NCI-H1930 (cell line): ENCODE measurements at regions not wholly inside any gene's neighbourhood (a gene's known extent, or its start where the extent isn't known, plus 50 kb on each side); places are given as distances from the start of the nearest gene placed in this dataset.

ENCODE experiments used
- DNase-seq, 2 experiments: peaks; one replicate each; lab custom pipeline; 2025; lab: John Stamatoyannopoulos, UW

DNA sequence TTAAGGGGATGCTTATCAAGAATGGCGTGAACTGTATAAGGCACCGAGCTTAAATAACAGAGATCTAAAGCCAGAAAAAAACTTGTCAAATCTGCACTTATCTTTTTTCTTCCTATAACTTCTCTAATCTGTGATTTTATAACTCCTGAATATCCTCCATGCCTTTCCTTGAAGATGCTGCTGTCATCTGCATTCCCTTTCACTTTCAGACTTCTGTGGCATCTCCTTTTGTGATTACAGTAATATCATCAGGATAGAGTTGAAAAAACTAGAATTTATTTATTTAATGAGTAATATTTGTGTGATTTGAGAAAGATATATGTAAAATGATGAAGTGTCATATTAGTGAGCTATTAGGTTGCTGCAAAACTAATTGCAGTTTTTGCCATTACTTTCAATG, 357.8 kb upstream of the PTBP2 start:
- no peak for DNase-seq

DNA sequence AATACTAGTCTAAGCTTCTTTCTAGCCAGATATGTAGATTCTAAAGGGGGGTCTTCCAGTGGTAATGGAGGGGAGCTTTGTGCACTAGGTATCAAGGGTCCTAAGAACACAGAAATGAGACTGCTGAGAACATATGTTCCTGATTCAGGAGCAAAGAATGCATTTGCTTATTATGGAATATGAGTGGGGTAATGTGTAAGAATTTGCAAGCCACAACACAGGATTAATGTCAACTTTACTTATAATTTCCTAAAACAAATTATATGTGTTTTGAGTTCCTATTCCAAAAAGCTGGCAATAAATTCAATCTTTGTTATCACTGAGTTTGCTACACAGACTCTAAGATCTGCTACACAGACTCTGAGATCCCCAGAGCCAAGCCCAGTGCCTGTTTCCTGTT, 357.0 kb upstream of the PTBP2 start:
- no peak for DNase-seq

DNA sequence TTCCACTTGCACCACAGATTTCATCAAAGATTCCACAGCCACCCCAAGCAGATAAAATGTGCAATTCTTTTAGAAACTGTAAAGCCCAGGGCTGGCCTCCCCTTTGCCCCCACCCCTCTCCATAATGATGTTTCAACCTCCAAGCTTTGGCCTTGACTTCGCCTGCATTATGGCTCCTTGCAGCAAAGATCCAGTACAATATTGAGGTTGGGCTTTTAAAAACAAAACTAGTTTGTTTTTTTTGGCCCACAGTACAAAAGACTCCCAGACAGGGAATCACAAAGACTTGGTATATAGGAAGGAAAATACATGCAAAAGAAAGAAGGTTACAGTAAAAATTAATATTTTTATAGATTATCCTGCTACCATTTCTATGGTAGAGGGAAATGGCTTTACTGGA, 356.5 kb upstream of the PTBP2 start:
- DNase-seq: no peak

DNA sequence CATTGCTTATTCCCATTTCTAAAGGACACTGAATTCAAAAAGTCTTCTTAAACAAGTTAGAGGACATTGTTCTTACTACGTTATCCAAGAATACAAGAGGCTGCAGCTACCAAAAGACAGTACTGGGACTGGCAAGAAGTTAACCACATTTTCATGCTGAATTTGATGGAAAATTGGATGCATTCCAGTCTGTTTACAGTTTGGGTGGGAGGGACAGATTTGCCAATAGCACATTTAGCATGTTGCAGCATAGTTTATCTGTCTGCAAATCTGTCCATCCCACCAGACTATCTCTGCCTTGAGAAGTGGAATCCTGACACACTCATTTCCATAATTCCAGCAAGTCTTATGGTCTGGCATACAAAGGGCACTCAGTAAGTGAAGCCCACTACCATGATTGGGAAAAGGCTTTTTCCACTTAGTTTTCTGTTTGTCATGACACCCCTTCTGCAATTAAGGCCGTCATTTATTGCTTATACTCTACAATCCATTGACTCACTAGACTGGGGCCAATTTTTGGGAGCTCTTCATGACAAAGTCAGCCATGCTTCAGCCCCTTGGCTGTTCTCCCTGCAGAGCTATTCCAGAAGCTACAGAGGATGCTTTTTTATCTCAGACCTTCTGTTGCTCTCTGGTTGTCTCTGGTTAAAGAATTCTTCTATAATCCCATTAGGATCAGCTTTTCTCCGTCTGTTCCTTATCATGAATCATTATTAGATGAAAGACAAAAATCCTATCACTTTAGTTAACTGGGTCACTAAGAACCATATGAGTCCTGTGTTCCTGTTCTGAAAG, 355.8 kb upstream of the PTBP2 start:
- DNase-seq: no peak

DNA sequence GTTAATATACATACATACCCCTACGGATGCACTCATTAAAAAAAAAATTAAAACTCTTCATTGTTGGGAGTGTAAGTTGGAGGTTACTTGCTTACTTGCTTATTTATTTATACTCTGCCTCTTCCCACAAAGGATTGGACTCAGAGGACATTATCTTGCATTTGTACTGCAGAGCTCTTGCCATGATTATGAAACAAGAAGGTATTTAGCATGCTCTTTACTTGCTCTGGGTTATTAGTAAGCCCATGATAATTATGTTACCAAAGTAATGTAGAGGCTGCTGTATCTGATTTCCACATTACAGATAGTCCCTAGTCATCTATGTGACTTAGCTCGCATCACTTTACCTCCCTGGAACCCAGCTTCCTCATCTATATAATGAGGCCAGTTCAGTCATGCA, 355.1 kb upstream of the PTBP2 start:
- DNase-seq: no peak

DNA sequence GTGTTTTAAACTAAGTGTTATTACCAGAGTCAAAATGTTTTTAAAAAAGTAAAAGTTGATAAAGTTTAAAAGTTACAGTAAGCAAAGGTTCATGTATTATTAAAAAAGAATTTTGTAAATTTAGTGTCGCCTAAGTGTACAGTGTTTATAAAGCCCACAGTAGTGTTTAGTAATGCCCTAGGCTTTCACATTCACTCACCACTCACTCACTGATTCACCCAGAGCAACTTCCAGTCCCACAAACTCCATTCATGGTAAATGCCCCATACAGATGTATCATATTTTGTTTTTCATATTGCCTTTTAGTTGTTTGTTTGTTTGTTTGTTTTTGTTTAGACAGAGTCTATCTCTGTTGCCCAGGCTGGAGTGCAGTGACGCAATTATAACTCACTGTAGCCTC, 353.8 kb upstream of the PTBP2 start:
- DNase-seq: no peak

DNA sequence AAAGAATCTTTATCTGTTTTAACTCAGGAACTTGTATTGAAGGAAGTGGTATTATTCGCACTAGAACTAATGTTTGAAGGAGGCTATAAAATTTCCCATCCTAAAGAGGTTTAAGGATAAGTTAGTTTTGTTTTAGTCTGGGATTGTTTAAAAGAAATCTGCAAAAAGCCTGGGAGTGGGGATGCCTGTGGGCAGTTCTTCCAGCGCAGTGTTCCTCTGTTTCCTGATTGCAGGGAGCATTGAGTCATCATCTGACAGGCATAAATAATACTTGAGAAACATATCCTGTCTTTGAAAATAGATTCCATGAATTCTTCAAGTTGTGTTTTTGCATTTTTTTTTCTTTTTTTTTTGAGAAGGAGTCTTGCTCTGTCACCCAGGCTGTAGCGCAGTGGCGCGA, 350.8 kb upstream of the PTBP2 start:
- DNase-seq: no peak

DNA sequence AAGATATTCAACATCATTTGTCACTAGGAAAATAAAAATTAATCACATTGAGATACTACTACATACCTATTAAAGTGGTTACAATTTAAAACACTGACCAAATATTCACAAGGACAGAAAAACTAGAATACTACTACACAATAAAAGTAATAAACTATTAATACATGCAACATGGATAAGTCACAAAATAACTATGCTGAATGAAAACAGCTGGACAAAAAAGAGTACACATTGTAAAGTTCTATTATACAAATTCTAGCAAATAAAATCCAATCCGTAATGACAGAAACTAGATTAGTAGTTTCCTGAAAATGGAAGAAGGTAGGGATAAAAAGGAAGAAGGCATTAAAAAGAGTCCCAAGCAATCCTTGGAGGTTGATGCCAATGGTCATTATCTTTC, 348.7 kb upstream of the PTBP2 start:
- no peak for DNase-seq

DNA sequence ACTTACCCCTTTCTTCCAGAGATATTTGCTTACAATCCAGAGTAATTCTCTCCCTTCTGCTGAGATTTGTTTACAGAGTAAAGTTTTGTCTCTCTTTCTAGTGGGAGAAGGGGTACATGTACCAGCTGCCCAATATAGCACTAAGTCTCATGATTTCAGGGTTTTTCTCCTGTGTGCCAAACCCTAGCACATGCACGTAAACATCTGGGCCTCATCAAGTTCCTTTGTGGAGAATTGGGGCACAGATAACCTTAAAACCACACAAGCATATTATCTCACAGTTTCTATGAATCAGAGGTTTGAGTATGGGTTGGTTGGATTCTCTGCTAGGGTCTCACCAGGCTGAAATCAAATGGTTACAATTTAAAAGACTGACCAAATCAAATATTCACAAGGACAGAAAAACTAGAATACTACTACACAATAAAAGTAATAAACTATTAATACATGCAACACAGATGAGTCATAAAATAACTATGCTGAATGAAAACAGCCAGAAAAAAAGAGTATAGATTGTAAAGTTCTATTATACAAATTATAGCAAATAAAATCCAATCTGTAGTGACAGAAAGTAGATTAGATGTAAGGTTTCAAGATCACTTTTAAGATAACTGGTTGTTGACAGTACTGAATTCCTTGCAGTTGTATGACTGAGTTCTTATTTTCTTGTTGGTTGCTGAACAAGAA, 347.4 kb upstream of the PTBP2 start:
- no peak for DNase-seq

DNA sequence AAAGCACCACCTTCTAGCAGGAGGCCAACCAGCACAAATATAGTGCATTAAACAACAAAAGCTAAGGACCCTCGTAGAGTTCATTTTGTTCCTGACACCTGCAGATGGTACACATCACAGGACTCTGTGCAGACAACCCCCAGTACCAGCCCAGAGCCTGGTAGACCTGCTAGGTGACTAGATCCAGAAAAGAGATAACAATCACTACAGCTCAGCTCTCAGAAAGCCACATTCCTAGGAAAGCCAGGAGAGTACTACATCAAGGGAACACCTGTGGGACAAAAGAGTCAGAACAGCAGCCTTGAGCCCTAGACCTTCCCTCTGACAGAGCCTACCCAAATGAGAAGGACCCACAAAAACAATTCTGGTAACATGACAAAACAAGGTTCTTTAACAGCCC, 344.7 kb upstream of the PTBP2 start:
- DNase-seq: no peak

DNA sequence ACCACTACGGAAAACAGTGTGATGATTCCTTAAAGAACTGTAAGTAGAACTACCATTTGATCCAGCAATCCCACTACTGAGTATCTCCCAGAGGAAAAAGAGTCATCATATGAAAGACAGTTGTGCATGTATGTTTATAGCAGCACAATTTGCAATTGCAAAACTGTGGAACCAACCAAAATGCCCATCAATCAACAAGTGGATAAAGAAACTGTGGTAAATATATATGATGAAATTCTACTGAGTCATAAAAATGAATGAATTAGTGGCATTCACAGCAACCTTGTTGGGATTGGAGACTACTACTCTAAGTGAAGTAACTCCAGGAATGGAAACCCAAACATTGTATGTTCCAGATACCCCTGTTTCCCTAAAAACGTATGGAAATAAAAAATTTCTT, 337.0 kb upstream of the PTBP2 start:
- no peak for DNase-seq

DNA sequence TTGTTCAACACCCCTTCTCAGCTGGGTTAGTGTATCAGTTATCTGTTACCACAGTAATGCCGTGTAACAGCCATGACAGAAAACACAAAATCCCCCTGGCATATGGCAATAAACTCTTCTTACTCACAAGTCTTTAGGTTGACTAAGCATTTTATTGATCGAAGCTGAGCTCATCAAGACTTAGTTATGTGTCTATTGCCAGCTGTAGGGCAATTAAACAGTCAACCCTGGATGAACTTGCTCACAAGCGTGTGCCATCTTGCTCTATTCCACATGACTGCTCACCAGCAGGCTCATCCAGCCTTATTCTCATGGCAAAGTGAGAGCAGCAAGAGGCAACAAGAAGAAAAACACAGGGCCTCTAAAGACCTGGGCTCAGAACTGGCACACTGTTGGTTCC, 333.8 kb upstream of the PTBP2 start:
- DNase-seq: no peak

DNA sequence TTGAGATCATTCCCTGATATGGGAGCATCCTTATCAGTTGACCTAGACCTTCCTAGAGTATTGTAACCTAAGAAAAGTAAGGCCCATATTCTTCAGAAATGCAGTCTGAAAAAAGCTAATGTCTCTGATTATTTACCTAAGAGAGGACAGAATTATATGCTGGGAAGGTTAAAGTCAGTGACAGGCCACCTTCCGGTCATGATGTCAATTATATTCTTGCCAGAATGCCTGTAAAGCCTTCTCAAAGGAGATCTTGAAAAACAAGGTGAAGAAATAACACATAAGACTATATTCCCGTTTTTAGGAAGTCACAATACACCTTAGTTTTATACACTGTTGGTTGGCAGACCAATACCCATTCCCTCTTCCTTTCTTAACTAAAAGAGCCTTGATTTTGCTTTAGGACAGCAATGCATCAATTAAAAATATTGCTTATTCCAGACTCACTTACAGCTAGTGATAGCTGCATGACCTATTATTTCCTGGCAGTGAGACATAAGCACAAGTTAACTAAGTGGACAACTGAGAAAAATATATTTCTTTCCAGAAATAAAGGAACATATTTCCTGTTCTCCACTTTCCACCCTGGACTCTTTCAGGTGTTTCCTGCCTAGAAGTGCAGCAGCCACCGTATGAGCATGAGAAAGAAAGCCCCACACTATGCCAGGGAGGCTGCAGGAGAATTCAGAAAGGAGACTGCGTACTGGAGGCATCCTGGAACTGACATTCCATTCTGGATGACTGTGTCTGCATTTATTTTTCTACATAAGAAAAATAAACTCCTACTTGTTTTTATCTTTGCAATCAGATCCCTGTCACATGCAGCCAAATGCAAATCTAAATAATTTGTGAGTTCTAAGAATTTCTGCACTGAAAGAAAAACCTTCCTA, 332.9 kb upstream of the PTBP2 start:
- no peak for DNase-seq

DNA sequence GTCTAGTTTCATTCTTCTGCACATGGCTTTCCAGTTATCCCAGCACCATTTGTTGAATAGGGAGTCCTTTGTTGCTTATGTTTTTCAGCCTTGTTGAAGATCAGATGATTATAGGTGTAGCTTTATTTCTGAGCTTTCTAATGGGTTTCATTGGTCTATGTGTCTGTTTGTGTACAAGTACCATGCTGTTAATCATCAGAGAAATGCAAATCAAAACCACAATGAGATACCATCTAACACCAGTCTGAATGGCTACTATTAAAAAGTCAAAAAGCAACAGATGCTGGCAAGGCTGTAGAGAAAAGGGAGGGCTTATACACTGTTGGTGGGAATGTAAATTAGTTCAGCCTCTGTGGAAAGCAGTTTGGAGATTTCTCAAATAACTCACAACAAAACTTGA, 321.5 kb upstream of the PTBP2 start:
- no peak for DNase-seq

DNA sequence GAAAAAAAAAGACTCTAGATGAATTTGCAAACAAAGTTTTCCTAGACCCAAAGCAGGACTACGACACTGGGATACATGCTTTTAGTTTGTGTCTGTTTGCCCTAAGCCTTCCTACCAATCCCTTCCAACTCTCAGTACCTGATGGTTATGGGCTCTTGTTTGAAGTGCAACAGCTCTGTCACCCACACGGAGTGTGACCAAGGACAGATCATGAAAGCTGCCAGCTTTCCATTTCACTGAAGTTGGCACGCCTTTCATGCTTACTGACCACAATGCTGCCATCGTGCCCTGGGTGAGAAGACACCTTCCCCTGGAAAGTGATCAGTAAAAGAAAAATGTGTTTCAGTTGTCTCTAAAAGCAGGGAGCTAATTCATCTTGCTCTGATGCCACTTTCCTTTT, 312.5 kb upstream of the PTBP2 start:
- DNase-seq: no peak

DNA sequence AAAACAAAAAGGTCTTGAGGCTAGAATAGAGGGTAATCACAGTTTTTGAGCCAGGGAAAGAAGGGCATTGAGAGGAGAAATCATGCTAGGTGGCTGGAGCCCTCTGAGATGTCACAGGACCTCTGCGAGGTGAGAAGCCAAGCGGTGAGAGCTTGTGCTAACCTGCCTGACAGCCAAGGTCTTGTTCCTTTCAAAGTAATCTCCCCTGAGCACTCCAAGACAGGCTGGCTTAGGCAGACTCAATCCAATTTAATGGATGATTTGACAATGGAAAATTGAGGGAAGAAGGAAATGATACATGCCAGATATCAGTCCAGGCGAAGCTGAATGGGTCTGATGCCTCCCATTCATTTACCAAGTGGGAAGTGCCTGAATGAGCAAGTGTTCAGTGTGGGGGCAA, 311.9 kb upstream of the PTBP2 start:
- DNase-seq: no peak

DNA sequence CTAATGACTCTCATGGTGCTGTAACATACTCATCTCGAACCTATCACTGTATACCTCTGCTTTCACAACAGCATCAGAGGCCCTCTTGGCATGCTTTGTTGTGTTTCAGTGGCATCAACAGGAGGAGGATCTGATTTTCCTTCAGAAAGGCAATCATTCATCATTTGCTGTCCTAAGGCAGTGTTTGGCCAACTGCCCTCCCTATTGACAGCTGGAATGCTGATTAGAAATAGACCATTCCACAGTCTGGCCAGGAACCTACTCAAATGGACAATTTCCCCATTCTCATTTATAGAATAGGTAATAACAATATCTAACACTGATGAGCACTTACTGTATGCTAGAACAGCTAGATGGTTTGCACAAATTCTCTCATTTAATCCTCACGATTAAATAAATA, 310.6 kb upstream of the PTBP2 start:
- no peak for DNase-seq

DNA sequence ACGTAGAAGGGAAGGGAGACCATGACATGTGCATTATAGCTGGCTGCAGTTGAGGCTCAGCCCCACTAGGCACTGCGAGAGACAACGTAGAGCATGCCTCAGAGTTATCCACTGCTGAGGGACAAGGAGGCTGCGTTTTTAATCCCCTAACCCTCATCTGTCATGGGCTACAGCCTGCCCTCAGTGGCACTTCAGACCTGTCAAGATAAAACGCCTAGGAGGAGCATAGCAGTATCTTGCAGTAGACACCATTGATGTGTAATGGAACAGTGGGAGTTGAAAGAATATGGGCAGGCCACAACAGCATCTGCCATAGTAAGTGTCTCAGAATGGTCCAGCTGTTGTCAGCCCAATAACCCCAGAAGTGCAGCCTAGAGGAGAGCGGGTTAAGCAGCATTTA, 307.0 kb upstream of the PTBP2 start:
- DNase-seq: no peak

DNA sequence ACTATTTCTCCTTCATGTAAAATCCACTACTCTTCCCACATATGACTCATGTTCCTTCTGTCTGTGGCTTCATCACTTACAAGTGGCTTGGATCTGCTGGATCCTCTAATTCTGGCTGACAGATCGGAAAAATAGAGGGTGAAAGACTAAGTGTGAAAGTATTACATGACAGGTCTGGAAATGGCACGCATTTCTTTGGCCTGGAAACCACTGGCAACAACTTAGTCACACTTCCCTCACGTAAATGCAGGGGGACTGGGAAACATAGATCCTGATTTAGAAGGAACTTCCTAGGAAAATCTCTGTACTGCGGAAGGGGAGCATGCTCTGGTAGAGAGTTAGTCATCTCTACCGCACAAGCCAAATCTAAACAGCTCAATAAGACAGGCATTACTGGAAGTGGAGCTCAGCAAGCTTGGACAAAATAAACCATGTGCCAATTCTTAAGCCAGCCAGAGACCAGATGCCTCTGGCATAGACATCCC, 305.4 kb upstream of the PTBP2 start:
- DNase-seq: no peak

DNA sequence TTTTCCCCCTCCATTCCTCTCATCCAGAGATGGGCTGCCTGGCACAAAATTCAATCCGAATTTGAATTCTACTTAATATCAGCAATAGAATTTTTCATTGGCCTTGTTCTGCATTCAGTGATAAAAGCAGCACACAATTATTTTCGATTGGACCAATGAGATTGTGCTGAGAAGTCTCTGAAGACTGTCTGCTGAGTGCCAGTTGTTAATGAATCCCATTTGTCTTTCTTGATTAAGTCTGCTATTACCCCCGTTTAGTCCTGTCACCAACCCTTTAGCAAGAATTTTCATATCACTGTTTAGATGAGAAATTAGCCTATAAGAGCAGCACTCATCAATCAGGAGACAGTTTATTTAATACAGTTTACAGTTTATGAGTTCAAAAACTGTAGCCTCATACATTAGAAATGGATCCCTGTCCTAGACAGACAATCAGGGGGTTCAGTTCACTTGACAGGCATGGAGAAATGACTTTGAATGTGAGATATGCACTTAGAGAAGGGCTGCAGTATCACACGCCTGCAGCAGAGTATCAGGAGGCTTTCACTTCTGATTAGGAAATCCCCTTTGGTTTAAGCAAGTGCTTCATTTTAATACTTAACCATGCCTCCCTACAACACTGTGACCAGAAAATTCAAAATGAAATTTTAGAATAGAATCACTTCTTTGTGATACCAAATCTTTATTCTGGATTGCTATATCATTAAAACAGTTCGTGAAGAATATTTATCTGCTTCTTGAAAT, 304.7 kb upstream of the PTBP2 start:
- DNase-seq: no peak

DNA sequence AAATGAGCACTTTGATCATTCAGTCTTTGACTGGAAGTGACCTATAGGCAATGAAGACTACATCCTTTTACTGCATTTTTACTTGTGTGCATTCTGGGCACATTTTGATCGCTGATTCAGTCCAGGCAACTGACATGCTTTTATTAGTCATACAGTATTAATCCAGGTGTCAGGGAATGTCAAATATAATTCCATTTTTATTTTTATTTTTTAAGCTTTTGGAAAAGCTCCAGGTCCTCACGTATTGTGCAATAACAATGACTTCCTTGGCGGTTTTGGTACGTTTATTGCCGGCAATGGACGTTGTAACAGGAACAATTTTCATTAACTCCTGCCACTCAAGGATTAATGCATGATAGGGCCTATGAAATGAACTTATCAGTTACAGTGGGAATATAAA, 302.6 kb upstream of the PTBP2 start:
- DNase-seq: no peak

DNA sequence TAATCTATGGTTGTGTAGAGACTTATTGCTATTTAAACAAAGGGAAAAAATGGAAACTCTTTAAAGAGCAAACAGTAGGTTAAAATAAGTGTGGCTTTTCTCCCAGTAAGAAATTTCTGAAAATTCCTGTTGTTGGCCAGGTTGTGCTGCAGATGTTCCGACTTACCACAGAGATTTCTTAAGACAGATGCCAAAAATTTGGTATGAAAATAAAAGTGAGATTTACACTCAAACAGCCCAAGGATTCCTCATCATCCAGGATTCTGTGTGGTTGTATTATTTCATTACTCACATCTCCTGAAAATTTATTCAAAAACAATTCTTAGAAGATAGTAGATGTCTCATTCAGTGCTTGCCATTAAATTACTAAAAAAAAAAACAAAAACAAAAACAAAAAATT, 296.7 kb upstream of the PTBP2 start:
- DNase-seq: no peak
